ENCODE measurements at regions not wholly inside any gene's neighbourhood (a gene's known extent, or its start where the extent isn't known, plus 50 kb on each side); places are given as distances from the start of the nearest gene placed in this dataset.
A peak's percentile ranks its signal among the peaks of the same experiment; 100 is the strongest.

GRCh38 chr22:49214976-49215375 lies 612.7 kb downstream of the BRD1 start:
- Histone ChIP-seq H3K36me3 (no peaks in the 10 kb centered on the region), H3K4me3 (no peak overlapping the region), H3K27me3 (no peaks in the 10 kb centered on the region), H3K4me1 (ENCODE audit: insufficient read depth) (no peaks in the 10 kb centered on the region), H3K27ac (no peak overlapping the region), H3K9me3 (no peaks in the 10 kb centered on the region)
- WGBS, 3 donors: 88 to 92% (median 89%) methylated on average over 16 of the region's 16 CpGs
- TF ChIP-seq EP300 (IDR thresholded peaks at IDR 0.05): no peak
- TF ChIP-seq POLR2A (IDR thresholded peaks at IDR 0.05): no peak
- TF ChIP-seq, protein P1, sequence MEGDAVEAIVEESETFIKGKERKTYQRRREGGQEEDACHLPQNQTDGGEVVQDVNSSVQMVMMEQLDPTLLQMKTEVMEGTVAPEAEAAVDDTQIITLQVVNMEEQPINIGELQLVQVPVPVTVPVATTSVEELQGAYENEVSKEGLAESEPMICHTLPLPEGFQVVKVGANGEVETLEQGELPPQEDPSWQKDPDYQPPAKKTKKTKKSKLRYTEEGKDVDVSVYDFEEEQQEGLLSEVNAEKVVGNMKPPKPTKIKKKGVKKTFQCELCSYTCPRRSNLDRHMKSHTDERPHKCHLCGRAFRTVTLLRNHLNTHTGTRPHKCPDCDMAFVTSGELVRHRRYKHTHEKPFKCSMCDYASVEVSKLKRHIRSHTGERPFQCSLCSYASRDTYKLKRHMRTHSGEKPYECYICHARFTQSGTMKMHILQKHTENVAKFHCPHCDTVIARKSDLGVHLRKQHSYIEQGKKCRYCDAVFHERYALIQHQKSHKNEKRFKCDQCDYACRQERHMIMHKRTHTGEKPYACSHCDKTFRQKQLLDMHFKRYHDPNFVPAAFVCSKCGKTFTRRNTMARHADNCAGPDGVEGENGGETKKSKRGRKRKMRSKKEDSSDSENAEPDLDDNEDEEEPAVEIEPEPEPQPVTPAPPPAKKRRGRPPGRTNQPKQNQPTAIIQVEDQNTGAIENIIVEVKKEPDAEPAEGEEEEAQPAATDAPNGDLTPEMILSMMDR (IDR thresholded peaks at IDR 0.05): no peak
- peak in 2 of 5 donors; percentile 3 to 7 for DNase-seq
- intact Hi-C loops (cut with DNase I): no loop called here

DNA sequence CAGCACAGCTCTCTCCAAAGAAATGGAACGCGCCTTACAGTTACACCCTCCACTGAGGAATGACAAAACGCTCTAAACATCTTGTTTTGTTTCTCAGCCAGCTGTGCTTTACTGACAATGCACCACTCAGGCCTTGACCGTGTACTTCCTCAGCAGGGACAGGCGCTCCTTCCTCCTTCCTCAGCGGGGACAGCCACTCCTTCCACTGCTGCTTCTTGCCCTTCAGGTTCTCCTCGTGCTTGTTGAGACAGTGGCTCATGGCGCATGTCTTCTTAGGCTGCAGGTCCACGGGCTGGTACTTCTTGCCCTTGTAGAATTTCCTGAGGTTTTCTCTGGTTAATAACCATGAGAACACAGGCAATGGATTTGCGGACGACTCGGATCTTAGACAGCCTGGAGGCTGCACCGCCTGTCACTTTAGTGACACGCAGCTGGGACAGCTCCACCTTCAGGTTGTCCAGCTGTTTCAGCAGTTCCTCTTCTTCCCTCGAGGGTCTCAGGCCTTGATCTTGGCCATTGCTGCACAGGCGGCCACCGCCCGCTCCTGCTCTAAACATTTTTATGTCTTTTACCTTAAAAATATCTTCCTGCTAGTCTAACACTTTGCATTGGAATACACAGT lies 613.8 kb downstream of the BRD1 start:
- intact Hi-C loops (cut with DNase I): no loop called here
- Histone ChIP-seq H3K4me3 (no peak overlapping the region), H3K27me3 (no peaks in the 10 kb centered on the region), H3K27ac (no peak overlapping the region), H3K9me3 (no peaks in the 10 kb centered on the region), H3K4me1 (ENCODE audit: insufficient read depth) (no peaks in the 10 kb centered on the region), H3K36me3 (no peaks in the 10 kb centered on the region)
- TF ChIP-seq POLR2A (IDR thresholded peaks at IDR 0.05) (no peak), EP300 (IDR thresholded peaks at IDR 0.05) (no peak)
- TF ChIP-seq, protein P1 (IDR thresholded peaks at IDR 0.05): no peak
- WGBS, 3 donors: 57 to 69% (median 65%) methylated on average over 18 of the region's 18 CpGs
- DNase-seq: peak in 2 of 5 donors; percentile 1 to 3

- H3K4me3 ChIP-seq: no peak overlapping the region
- no peaks in the 10 kb centered on the region for H3K4me1 ChIP-seq (ENCODE audit: insufficient read depth)
- WGBS, 3 donors: 80 to 88% (median 83%) methylated on average over 11 of the region's 11 CpGs
- no peak overlapping the region for H3K27ac ChIP-seq
- TF ChIP-seq POLR2A (IDR thresholded peaks at IDR 0.05): no peak
- TF ChIP-seq EP300 (IDR thresholded peaks at IDR 0.05): no peak
- TF ChIP-seq, protein P1 (IDR thresholded peaks at IDR 0.05): no peak
- H3K9me3 ChIP-seq: no peaks in the 10 kb centered on the region
- H3K27me3 ChIP-seq: no peaks in the 10 kb centered on the region
- intact Hi-C loops (cut with DNase I): no loop called here
- no peaks in the 10 kb centered on the region for H3K36me3 ChIP-seq
- DNase-seq: peak in 1 of 5 donors; percentile 13
Observed at GRCh38 chr22:49212466-49212865, 615.2 kb downstream of the BRD1 start.

DNA sequence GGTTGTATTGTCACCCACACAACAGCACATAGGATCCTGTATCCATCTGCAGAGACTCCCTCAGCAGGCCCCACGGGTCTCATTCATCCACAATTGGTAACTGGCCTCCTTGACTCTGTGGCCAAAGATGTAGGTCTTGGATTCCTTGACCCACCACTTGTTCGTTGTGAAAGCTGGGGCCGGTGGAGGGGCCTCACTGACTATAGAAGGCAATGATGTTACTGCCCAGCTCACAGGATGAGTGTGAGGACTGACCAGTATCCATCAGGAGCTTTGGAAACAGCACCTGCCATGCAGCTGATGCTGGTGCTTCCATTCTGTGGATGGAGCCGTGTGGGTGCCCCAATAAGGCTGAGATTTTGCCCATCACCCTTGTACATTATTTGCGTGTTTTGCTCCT lies 615.7 kb downstream of the BRD1 start:
- 66 to 76% (median 74%) methylated on average over 5 of the region's 5 CpGs for WGBS, 3 donors
- Histone ChIP-seq H3K36me3 (no peaks in the 10 kb centered on the region), H3K4me3 (no peak overlapping the region), H3K4me1 (ENCODE audit: insufficient read depth) (no peaks in the 10 kb centered on the region), H3K27ac (no peak overlapping the region), H3K27me3 (no peaks in the 10 kb centered on the region), H3K9me3 (no peaks in the 10 kb centered on the region)
- no peak for DNase-seq
- intact Hi-C loops (cut with DNase I): no loop called here
- TF ChIP-seq, protein P1 (IDR thresholded peaks at IDR 0.05): no peak
- no peak for TF ChIP-seq EP300 (IDR thresholded peaks at IDR 0.05)
- TF ChIP-seq POLR2A (IDR thresholded peaks at IDR 0.05): no peak
